ENCODE measurements at regions not wholly inside any gene's neighbourhood (a gene's known extent, or its start where the extent isn't known, plus 50 kb on each side); places are given as distances from the start of the nearest gene placed in this dataset.
"Not testable (repeated sequence)": the region's sequence is repeated elsewhere in the genome, so short reads cannot be mapped to it uniquely, and the experiment has no call there.

- Histone ChIP-seq H3K4me1 (replicated peaks in 1 of 2) (peaks cover 0 to under 1% of the 10 kb centered on the region in 2 donors), H3K4me3 (no peak overlapping the region), H3K27ac (no peak overlapping the region)
- in situ Hi-C loops (cut with MboI; ENCODE audit: low pct_unique_long_range_greater_than_20kb in 2 of 9, low sequenced_read_pairs in 9 of 9, unreplicated experiment in 9 of 9) = no loop called here
- WGBS, 10 experiments = 20 to 100% (median 77%) methylated on average over 1 to 8 of the region's 18 CpGs; no CpG with 5 or more reads in 2 of the 10 experiments
- ATAC-seq (replicated peaks in 6 of 8) = peak in 1 of 8 experiments; percentile 20
These were observed 78.3 kb upstream of the NCOR2 start for GRCh38 chr12:124645530-124646244.

- H3K4me1 ChIP-seq (replicated peaks in 1 of 2); H3K4me3 ChIP-seq; H3K27ac ChIP-seq; ATAC-seq (replicated peaks in 6 of 8); in situ Hi-C loops (cut with MboI; ENCODE audit: low pct_unique_long_range_greater_than_20kb in 2 of 9, low sequenced_read_pairs in 9 of 9, unreplicated experiment in 9 of 9): not testable (repeated sequence)
- WGBS, 10 experiments = 80 to 100% (median 96%) methylated on average over 1 to 4 of the region's 6 CpGs; no CpG with 5 or more reads in 7 of the 10 experiments
These were observed 76.4 kb upstream of the NCOR2 start for GRCh38 chr12:124643768-124644167.

GRCh38 chr12:124642105-124642504, 74.7 kb upstream of the NCOR2 start:
- H3K27ac ChIP-seq = no peak overlapping the region
- peaks cover 17 to 18% of the 10 kb centered on the region in 2 donors for H3K4me1 ChIP-seq (replicated peaks in 1 of 2)
- in situ Hi-C loops (cut with MboI; ENCODE audit: low pct_unique_long_range_greater_than_20kb in 2 of 9, low sequenced_read_pairs in 9 of 9, unreplicated experiment in 9 of 9) = no loop called here
- no peak for ATAC-seq (replicated peaks in 6 of 8)
- WGBS, 10 experiments = 80 to 100% (median 91%) methylated on average over 2 to 8 of the region's 8 CpGs; no CpG with 5 or more reads in 3 of the 10 experiments
- H3K4me3 ChIP-seq = no peak overlapping the region

GRCh38 chr12:124641591-124641990, 74.2 kb upstream of the NCOR2 start:
- no peak for ATAC-seq (replicated peaks in 6 of 8)
- in situ Hi-C loops (cut with MboI; ENCODE audit: low pct_unique_long_range_greater_than_20kb in 2 of 9, low sequenced_read_pairs in 9 of 9, unreplicated experiment in 9 of 9) = no loop called here
- peaks cover 18 to 19% of the 10 kb centered on the region in 2 donors for H3K4me1 ChIP-seq (replicated peaks in 1 of 2)
- no peak overlapping the region for H3K27ac ChIP-seq
- WGBS, 10 experiments = 40 to 100% (median 78%) methylated on average over 1 to 4 of the region's 6 CpGs; no CpG with 5 or more reads in 4 of the 10 experiments
- no peak overlapping the region for H3K4me3 ChIP-seq

- peak in 1 of 8 experiments; percentile 25 for ATAC-seq (replicated peaks in 6 of 8)
- Histone ChIP-seq H3K4me1 (replicated peaks in 1 of 2) (peaks cover 27 to 29% of the 10 kb centered on the region in 2 donors), H3K27ac (no peak overlapping the region), H3K4me3 (no peak overlapping the region)
- WGBS, 10 experiments = 23 to 100% (median 75%) methylated on average over 1 to 5 of the region's 5 CpGs
- in situ Hi-C loops (cut with MboI; ENCODE audit: low pct_unique_long_range_greater_than_20kb in 2 of 9, low sequenced_read_pairs in 9 of 9, unreplicated experiment in 9 of 9) = no loop called here
These were observed 72.6 kb upstream of the NCOR2 start for GRCh38 chr12:124640056-124640455.

- WGBS, 10 experiments = 52 to 88% (median 74%) methylated on average over 1 to 5 of the region's 6 CpGs
- in situ Hi-C loops (cut with MboI; ENCODE audit: low pct_unique_long_range_greater_than_20kb in 2 of 9, low sequenced_read_pairs in 9 of 9, unreplicated experiment in 9 of 9) = no loop called here
These were observed 71.9 kb upstream of the NCOR2 start for GRCh38 chr12:124639122-124639806.

GRCh38 chr12:124637581-124637981, 70.2 kb upstream of the NCOR2 start:
- Histone ChIP-seq H3K27ac (peak overlapping the region in 1 of 2 donors; percentile 43), H3K4me1 (replicated peaks in 1 of 2) (peaks cover 28 to 46% of the 10 kb centered on the region in 2 donors), H3K4me3 (no peak overlapping the region)
- WGBS, 10 experiments = 70 to 80% (median 80%) methylated on average over 2 to 9 of the region's 12 CpGs; no CpG with 5 or more reads in 7 of the 10 experiments
- ATAC-seq (replicated peaks in 6 of 8) = peak in 4 of 8 experiments; percentile 16 to 62 (median 40)
- in situ Hi-C loops (cut with MboI; ENCODE audit: low pct_unique_long_range_greater_than_20kb in 2 of 9, low sequenced_read_pairs in 9 of 9, unreplicated experiment in 9 of 9) = no loop called here

More at GRCh38 chr12:124639122-124639806, 71.9 kb upstream of the NCOR2 start:
- no peak overlapping the region for H3K27ac ChIP-seq
- peaks cover 27 to 29% of the 10 kb centered on the region in 2 donors for H3K4me1 ChIP-seq (replicated peaks in 1 of 2)
- no peak overlapping the region for H3K4me3 ChIP-seq
- ATAC-seq (replicated peaks in 6 of 8) = peak in 1 of 8 experiments; percentile 39

GRCh38 chr12:124637163-124637562, 69.8 kb upstream of the NCOR2 start:
- Histone ChIP-seq H3K4me1 (replicated peaks in 1 of 2) (peaks cover 32 to 50% of the 10 kb centered on the region in 2 donors), H3K27ac (no peak overlapping the region), H3K4me3 (no peak overlapping the region)
- in situ Hi-C loops (cut with MboI; ENCODE audit: low pct_unique_long_range_greater_than_20kb in 2 of 9, low sequenced_read_pairs in 9 of 9, unreplicated experiment in 9 of 9) = no loop called here
- 50 to 100% (median 71%) methylated on average over 1 to 3 of the region's 4 CpGs; no CpG with 5 or more reads in 6 of the 10 experiments for WGBS, 10 experiments
- no peak for ATAC-seq (replicated peaks in 6 of 8)

- 15 to 83% (median 48%) methylated on average over 1 to 10 of the region's 10 CpGs; no CpG with 5 or more reads in 1 of the 10 experiments for WGBS, 10 experiments
- in situ Hi-C loops (cut with MboI; ENCODE audit: low pct_unique_long_range_greater_than_20kb in 2 of 9, low sequenced_read_pairs in 9 of 9, unreplicated experiment in 9 of 9) = no loop called here
- Histone ChIP-seq H3K27ac (no peak overlapping the region), H3K4me3 (no peak overlapping the region), H3K4me1 (replicated peaks in 1 of 2) (peaks cover 34 to 53% of the 10 kb centered on the region in 2 donors)
- ATAC-seq (replicated peaks in 6 of 8) = peak in 6 of 8 experiments; percentile 4 to 59 (median 41)
These were observed 68.9 kb upstream of the NCOR2 start for GRCh38 chr12:124636138-124636978.

- H3K4me1 ChIP-seq (replicated peaks in 1 of 2) = peaks cover 34 to 53% of the 10 kb centered on the region in 2 donors
- WGBS, 10 experiments = 82 to 100% (median 93%) methylated on average over 1 to 7 of the region's 7 CpGs; no CpG with 5 or more reads in 1 of the 10 experiments
- ATAC-seq (replicated peaks in 6 of 8) = no peak
- H3K4me3 ChIP-seq = no peak overlapping the region
- in situ Hi-C loops (cut with MboI; ENCODE audit: low pct_unique_long_range_greater_than_20kb in 2 of 9, low sequenced_read_pairs in 9 of 9, unreplicated experiment in 9 of 9) = no loop called here
- no peak overlapping the region for H3K27ac ChIP-seq
These were observed 67.9 kb upstream of the NCOR2 start for GRCh38 chr12:124635316-124635715.

GRCh38 chr12:124633365-124634362, 66.3 kb upstream of the NCOR2 start:
- H3K4me3 ChIP-seq = no peak overlapping the region
- in situ Hi-C loops (cut with MboI; ENCODE audit: low pct_unique_long_range_greater_than_20kb in 2 of 9, low sequenced_read_pairs in 9 of 9, unreplicated experiment in 9 of 9) = no loop called here
- peak overlapping the region in 1 of 2 donors; percentile 18 for H3K27ac ChIP-seq
- peak; percentile 26 to 76 (median 42) for ATAC-seq (replicated peaks in 6 of 8)
- H3K4me1 ChIP-seq (replicated peaks in 1 of 2) = peaks cover 30 to 48% of the 10 kb centered on the region in 2 donors
- WGBS, 10 experiments = 10 to 69% (median 25%) methylated on average over 2 to 9 of the region's 17 CpGs; no CpG with 5 or more reads in 2 of the 10 experiments
